Transverse colon (tissue), 4 donors: ENCODE measurements at regions not wholly inside any gene's neighbourhood (a gene's known extent, or its start where the extent isn't known, plus 50 kb on each side); places are given as distances from the start of the nearest gene placed in this dataset.

Experiments
- DNase-seq: peaks from one replicate; pipeline ENCODE4 v3.0.0-alpha.2; 2019
- H3K27ac ChIP-seq, 4 donors: fragments of 200-600 bp; sonication (generic); 2 replicates each; pipeline ENCODE4 v1.5.1; 2016 to 2018; ENCODE audit warnings: inconsistent platforms in 4 of 4
- H3K27me3 ChIP-seq: fragments of 200-600 bp; sonication (generic); 2 replicates; pipeline ENCODE4 v1.5.1; 2017; ENCODE audit warnings: inconsistent platforms
- H3K36me3 ChIP-seq, 4 donors: fragments of 200-600 bp; sonication (generic); 2 replicates each; pipeline ENCODE4 v1.5.1; 2017 to 2019; ENCODE audit warnings: inconsistent platforms in 4 of 4
- H3K4me1 ChIP-seq, 4 donors: fragments of 200-600 bp; sonication (generic); 2 replicates each; pipeline ENCODE4 v1.5.1; 2017 to 2020; ENCODE audit warnings: inconsistent platforms in 4 of 4
- H3K4me3 ChIP-seq, 4 donors: fragments of 200-600 bp; sonication (generic); 1 replicate in 1 of 4; 2 replicates in 3 of 4; pipeline versions ENCODE4 v1.5.1 to v1.6.1; 2017 to 2019; ENCODE audit warnings: inconsistent platforms in 4 of 4
- H3K9me3 ChIP-seq, 2 donors: fragments of 200-600 bp; sonication (generic); 2 replicates each; pipeline ENCODE4 v1.5.1; 2017 to 2019; ENCODE audit warnings: inconsistent platforms in 2 of 2
- EP300 ChIP-seq: sonication (generic); formaldehyde crosslinking; IDR thresholded peaks from one replicate; pipeline ENCODE4 v1.6.1; 2017; ENCODE audit warnings: antibody characterized with exemption, low read depth
- POLR2A ChIP-seq: fragments of 450-650 bp; IDR thresholded peaks from one replicate; pipeline ENCODE4 v1.6.1; 2016; ENCODE audit warnings: antibody characterized with exemption, mild to moderate bottlenecking, moderate library complexity
- POLR2AphosphoS5 ChIP-seq, 3 donors: sonication (generic); formaldehyde crosslinking; IDR thresholded peaks; one replicate each; pipeline ENCODE4 v1.6.1; 2016; ENCODE audit warnings: antibody characterized with exemption in 3 of 3
- WGBS, 2 donors: methylation state at CpG; one replicate each; pipeline ENCODE4 v1.1.5; 2018; ENCODE audit warnings: low coverage in 1 of 2; 5-methylcytosine and 5-hydroxymethylcytosine counted together
- in situ Hi-C, 4 donors: fragments of 200-750 bp; cut with MboI; loops; one replicate each; pipeline versions ENCODE4 v1.15.0 to v1.15.1; 2017; ENCODE audit warnings: low sequenced_read_pairs in 3 of 4, low pct_ligation_motif_present in 1 of 4, low pct_unique_long_range_greater_than_20kb in 1 of 4
- intact Hi-C: fragments of 100-400 bp; cut with DNase I; formaldehyde crosslinking; loops from one replicate; pipeline ENCODE4 v1.15.1; 2023; ENCODE audit warnings: low total_unique reads
- TF ChIP-seq, protein P1 (sequence below), 5 experiments: fragments of 200-600 bp in 3 of 5; fragments of 450-650 bp in 2 of 5; sonication (generic) in 3 of 5; IDR thresholded peaks; 1 replicate in 2 of 5; 2 replicates in 3 of 5; pipeline ENCODE4 v1.5.1; 2016 to 2017; ENCODE audit warnings: antibody characterized with exemption in 5 of 5, inconsistent platforms in 3 of 5, mild to moderate bottlenecking in 2 of 5, moderate library complexity in 1 of 5

DNA sequence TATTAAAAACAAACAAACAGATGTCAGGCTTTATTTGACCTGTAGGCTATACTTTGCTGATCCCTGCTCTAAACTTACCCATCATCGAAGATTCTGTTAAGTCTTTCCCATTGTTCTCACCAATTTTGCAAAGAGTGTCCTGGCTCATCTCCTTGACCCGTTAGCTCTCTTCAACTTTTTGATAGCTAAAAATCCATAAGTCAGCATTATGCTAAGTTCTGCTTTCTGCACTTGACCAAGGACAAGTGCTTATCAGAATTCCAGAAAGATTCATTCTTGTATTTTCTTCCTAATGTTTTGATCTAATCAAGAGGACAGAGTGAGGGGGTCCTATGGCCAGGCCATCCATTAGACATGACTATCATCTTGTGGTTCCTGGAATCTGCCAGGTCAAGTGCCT lies 503.5 kb downstream of the FUT8 start:
- Histone ChIP-seq H3K27me3 (no peaks in the 10 kb centered on the region), H3K27ac (no peak overlapping the region), H3K4me3 (no peak overlapping the region), H3K9me3 (no peaks in the 10 kb centered on the region), H3K4me1 (no peaks in the 10 kb centered on the region), H3K36me3 (no peaks in the 10 kb centered on the region)
- no peak for DNase-seq
- WGBS, 2 donors = 85 to 88% methylated on average over 2 of the region's 2 CpGs
- intact Hi-C loops (no loop called here), in situ Hi-C loops (no loop called here)
- TF ChIP-seq EP300 (no peak), POLR2AphosphoS5 (IDR thresholded peaks at IDR 0.05) (no peak)
- TF ChIP-seq, protein P1, sequence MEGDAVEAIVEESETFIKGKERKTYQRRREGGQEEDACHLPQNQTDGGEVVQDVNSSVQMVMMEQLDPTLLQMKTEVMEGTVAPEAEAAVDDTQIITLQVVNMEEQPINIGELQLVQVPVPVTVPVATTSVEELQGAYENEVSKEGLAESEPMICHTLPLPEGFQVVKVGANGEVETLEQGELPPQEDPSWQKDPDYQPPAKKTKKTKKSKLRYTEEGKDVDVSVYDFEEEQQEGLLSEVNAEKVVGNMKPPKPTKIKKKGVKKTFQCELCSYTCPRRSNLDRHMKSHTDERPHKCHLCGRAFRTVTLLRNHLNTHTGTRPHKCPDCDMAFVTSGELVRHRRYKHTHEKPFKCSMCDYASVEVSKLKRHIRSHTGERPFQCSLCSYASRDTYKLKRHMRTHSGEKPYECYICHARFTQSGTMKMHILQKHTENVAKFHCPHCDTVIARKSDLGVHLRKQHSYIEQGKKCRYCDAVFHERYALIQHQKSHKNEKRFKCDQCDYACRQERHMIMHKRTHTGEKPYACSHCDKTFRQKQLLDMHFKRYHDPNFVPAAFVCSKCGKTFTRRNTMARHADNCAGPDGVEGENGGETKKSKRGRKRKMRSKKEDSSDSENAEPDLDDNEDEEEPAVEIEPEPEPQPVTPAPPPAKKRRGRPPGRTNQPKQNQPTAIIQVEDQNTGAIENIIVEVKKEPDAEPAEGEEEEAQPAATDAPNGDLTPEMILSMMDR (IDR thresholded peaks at IDR 0.05) = no peak

DNA sequence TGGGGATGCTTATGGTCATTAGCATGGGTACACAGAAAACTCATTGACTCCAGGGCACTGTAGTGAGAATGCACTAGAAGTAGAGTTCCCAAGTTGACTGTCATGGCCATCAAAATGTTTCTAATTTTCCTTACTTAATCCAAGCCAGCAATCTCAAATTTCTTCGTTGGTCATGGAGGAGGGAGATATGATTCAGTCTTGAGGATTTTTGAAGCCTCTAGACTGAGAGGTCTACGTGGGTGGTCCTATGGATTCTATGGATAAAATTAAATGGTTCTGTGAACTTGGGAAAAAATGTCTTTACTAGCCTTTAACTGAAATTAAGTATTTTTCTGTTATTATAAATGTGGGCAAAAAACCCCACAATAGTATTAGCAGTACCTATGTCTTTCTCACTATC lies 508.5 kb downstream of the FUT8 start:
- 76% methylated on average over 2 of the region's 2 CpGs; no CpG with 5 or more reads in 1 of the 2 donors for WGBS, 2 donors
- H3K9me3 ChIP-seq = no peaks in the 10 kb centered on the region
- intact Hi-C loops = no loop called here
- H3K27me3 ChIP-seq = peaks cover 5% of the 10 kb centered on the region
- in situ Hi-C loops = no loop called here
- no peak overlapping the region for H3K27ac ChIP-seq
- TF ChIP-seq POLR2AphosphoS5 (IDR thresholded peaks at IDR 0.05) (no peak), POLR2A (no peak), EP300 (no peak)
- TF ChIP-seq, protein P1 (IDR thresholded peaks at IDR 0.05) = no peak
- H3K36me3 ChIP-seq = no peaks in the 10 kb centered on the region
- no peaks in the 10 kb centered on the region for H3K4me1 ChIP-seq
- H3K4me3 ChIP-seq = no peak overlapping the region
- no peak for DNase-seq

DNA sequence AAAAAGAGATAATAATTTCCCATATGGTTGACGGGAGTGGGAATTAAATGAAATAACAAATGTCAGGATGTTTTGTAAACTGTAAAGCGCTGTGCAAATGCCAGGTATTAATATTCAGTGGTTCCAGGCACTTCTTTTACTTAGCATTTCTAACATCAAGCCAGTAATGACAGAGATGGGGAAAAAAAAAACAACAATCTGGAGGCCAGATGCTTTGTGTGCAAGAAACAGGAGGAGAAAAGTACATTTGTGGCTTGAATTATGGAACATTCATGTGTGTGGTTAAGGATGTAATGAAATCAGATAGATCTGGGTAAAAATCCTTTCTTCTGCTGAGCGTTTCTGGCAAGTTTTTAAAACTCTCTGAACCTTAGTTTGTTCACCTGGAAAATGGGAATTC lies 509.6 kb downstream of the FUT8 start:
- Histone ChIP-seq H3K36me3 (no peaks in the 10 kb centered on the region), H3K27ac (no peak overlapping the region), H3K4me1 (no peaks in the 10 kb centered on the region), H3K4me3 (no peak overlapping the region), H3K9me3 (no peaks in the 10 kb centered on the region), H3K27me3 (peaks cover 5% of the 10 kb centered on the region)
- intact Hi-C loops (no loop called here), in situ Hi-C loops (no loop called here)
- no peak for DNase-seq
- WGBS, 2 donors = 71 to 89% methylated on average over 1 to 3 of the region's 3 CpGs
- no peak for TF ChIP-seq EP300
- TF ChIP-seq, protein P1 (IDR thresholded peaks at IDR 0.05) = no peak

DNA sequence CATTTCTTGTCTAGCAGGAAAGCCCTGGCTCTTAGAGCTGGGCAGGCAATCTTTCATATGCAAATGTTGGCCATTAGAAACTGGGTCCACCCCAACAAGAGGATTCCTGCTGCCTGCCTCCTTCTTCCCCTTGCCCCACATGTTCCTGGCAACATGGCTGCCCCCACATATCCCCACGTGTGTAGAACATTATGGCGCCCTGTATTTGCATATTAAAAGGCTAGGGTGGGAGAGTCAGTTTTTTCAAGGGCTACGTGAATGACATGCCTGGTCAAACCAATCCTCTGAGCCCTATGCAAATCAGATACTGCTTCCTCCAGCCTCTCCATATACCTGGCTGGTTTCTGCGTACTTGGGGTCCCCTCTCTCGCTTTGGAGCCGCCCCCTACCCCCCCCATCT lies 514.0 kb downstream of the FUT8 start:
- in situ Hi-C loops (no loop called here), intact Hi-C loops (no loop called here)
- Histone ChIP-seq H3K27me3 (peaks cover 9% of the 10 kb centered on the region), H3K9me3 (no peaks in the 10 kb centered on the region), H3K4me3 (no peak overlapping the region), H3K27ac (no peak overlapping the region), H3K4me1 (no peaks in the 10 kb centered on the region), H3K36me3 (no peaks in the 10 kb centered on the region)
- WGBS, 2 donors = 65 to 70% methylated on average over 5 to 6 of the region's 6 CpGs
- no peak for DNase-seq
- TF ChIP-seq POLR2AphosphoS5 (IDR thresholded peaks at IDR 0.05) (no peak), POLR2A (no peak), EP300 (no peak)
- TF ChIP-seq, protein P1 (IDR thresholded peaks at IDR 0.05) = no peak
